ENCODE measurements at regions not wholly inside any gene's neighbourhood (a gene's known extent, or its start where the extent isn't known, plus 50 kb on each side); places are given as distances from the start of the nearest gene placed in this dataset.

- peak; percentile 23 for DNase-seq (ENCODE audit: low read depth, low spot score)
- Histone ChIP-seq H3K79me2 (ENCODE audit: control insufficient read depth, insufficient read depth, low read length) (no peaks in the 10 kb centered on the region), H3K27ac (ENCODE audit: control insufficient read depth, insufficient read depth, low read length) (no peak overlapping the region), H3K9ac (ENCODE audit: control insufficient read depth, extremely low read depth, insufficient read depth, low read length) (no peak overlapping the region), H3K4me2 (ENCODE audit: control insufficient read depth, extremely low read depth, insufficient read depth, low read depth, low read length) (peak overlapping the region; percentile 9), H3K4me1 (ENCODE audit: control insufficient read depth, extremely low read depth, insufficient read depth, low read length) (peaks cover 4% of the 10 kb centered on the region), H3K9me3 (ENCODE audit: control insufficient read depth, low read depth, low read length) (no peaks in the 10 kb centered on the region), H3K9me1 (ENCODE audit: control insufficient read depth, extremely low read depth, insufficient read depth, low read length) (no peaks in the 10 kb centered on the region), H3K27me3 (ENCODE audit: control insufficient read depth, extremely low read depth, insufficient read depth, low read length) (no peaks in the 10 kb centered on the region), H3K4me3 (ENCODE audit: control insufficient read depth in 2 of 3, extremely low read depth in 1 of 3, insufficient read depth in 2 of 3, low read depth in 1 of 3, low read length in 3 of 3) (no peak overlapping the region), H2AFZ (ENCODE audit: control insufficient read depth, low read length) (no peak overlapping the region), H4K20me1 (ENCODE audit: control insufficient read depth, extremely low read depth, insufficient read depth, low read length) (no peaks in the 10 kb centered on the region), H3K36me3 (ENCODE audit: control insufficient read depth in 2 of 2, extremely low read depth in 1 of 2, insufficient read depth in 2 of 2, low read length in 2 of 2) (no peaks in the 10 kb centered on the region)
- peak; percentile 94 for FAIRE-seq
- TF ChIP-seq EZH2 (IDR thresholded peaks at IDR 0.05; ENCODE audit: low read length) (no peak), CTCF (optimal IDR thresholded peaks at IDR 0.05 in 1 of 3, IDR thresholded peaks at IDR 0.05 in 1 of 3, conservative IDR thresholded peaks at IDR 0.05 in 1 of 3; ENCODE audit: extremely low read depth in 1 of 3, insufficient read depth in 2 of 3, low read length in 3 of 3) (peak in 2 of 3 experiments; percentile 10 to 23)
- dilution Hi-C loops (cut with MboI; ENCODE audit: extremely low pct_ligation_motif_present, low sequenced_read_pairs) = no loop called here
These were observed 360.6 kb upstream of the SOX9 start for GRCh38 chr17:71760062-71760720.

DNA sequence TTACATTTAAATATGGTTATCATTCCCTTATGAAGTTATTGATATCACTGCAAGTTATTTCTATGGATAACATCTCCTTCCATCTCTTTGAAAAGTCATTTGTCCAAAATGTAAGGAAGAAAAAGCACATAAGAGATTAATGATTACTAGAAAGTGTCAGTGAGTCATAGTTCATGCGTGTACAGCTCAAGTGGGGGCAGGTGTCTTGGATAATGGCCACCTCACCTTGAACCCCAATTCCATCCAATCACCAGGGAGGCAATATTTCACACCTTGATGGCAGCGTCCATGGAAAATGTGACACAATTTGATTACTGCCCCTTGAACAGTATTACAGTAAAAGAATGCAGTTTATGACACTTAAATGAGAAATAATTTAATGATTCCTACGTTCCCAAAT, 358.3 kb upstream of the SOX9 start:
- TF ChIP-seq EZH2 (IDR thresholded peaks at IDR 0.05; ENCODE audit: low read length) (no peak), CTCF (optimal IDR thresholded peaks at IDR 0.05 in 1 of 3, IDR thresholded peaks at IDR 0.05 in 1 of 3, conservative IDR thresholded peaks at IDR 0.05 in 1 of 3; ENCODE audit: extremely low read depth in 1 of 3, insufficient read depth in 2 of 3, low read length in 3 of 3) (no peak)
- dilution Hi-C loops (cut with MboI; ENCODE audit: extremely low pct_ligation_motif_present, low sequenced_read_pairs) = no loop called here

More for the DNA sequence above, 358.3 kb upstream of the SOX9 start:
- Histone ChIP-seq H3K4me1 (ENCODE audit: control insufficient read depth, extremely low read depth, insufficient read depth, low read length) (peaks cover 4% of the 10 kb centered on the region), H3K9me3 (ENCODE audit: control insufficient read depth, low read depth, low read length) (no peaks in the 10 kb centered on the region), H3K36me3 (ENCODE audit: control insufficient read depth in 2 of 2, extremely low read depth in 1 of 2, insufficient read depth in 2 of 2, low read length in 2 of 2) (no peaks in the 10 kb centered on the region), H3K79me2 (ENCODE audit: control insufficient read depth, insufficient read depth, low read length) (no peaks in the 10 kb centered on the region), H3K9ac (ENCODE audit: control insufficient read depth, extremely low read depth, insufficient read depth, low read length) (no peak overlapping the region), H4K20me1 (ENCODE audit: control insufficient read depth, extremely low read depth, insufficient read depth, low read length) (no peaks in the 10 kb centered on the region), H3K27me3 (ENCODE audit: control insufficient read depth, extremely low read depth, insufficient read depth, low read length) (no peaks in the 10 kb centered on the region), H3K27ac (ENCODE audit: control insufficient read depth, insufficient read depth, low read length) (no peak overlapping the region), H3K4me2 (ENCODE audit: control insufficient read depth, extremely low read depth, insufficient read depth, low read depth, low read length) (no peak overlapping the region), H3K4me3 (ENCODE audit: control insufficient read depth in 2 of 3, extremely low read depth in 1 of 3, insufficient read depth in 2 of 3, low read depth in 1 of 3, low read length in 3 of 3) (no peak overlapping the region), H3K9me1 (ENCODE audit: control insufficient read depth, extremely low read depth, insufficient read depth, low read length) (no peaks in the 10 kb centered on the region), H2AFZ (ENCODE audit: control insufficient read depth, low read length) (no peak overlapping the region)
- FAIRE-seq (no peak), DNase-seq (ENCODE audit: low read depth, low spot score) (no peak)

Measured in keratinocyte (primary cell).